Psoas muscle (tissue), 7 donors: ENCODE measurements at regions not wholly inside any gene's neighbourhood (a gene's known extent, or its start where the extent isn't known, plus 50 kb on each side); places are given as distances from the start of the nearest gene placed in this dataset.

ENCODE experiments used
- ATAC-seq, 4 donors: fragments of 200-7000 bp; cut with Tn5 transposase; one replicate each; pipeline ENCODE4 v1.9.1; 2020; ENCODE audit warnings: moderate library complexity in 3 of 4, mild to moderate bottlenecking in 2 of 4
- DNase-seq, 2 donors: peaks; one replicate each; pipeline ENCODE4 v3.0.0-alpha.2; 2020
- H3K27ac ChIP-seq: fragments of 200-600 bp; one replicate; pipeline ENCODE4 v1.8.0; 2022
- H3K27me3 ChIP-seq, 3 donors: fragments of 200-600 bp in 1 of 3; one replicate each; pipeline versions ENCODE4 v1.6.1 to v1.8.0; 2013 to 2022; ENCODE audit warnings: low read length in 2 of 3, mild to moderate bottlenecking in 2 of 3, moderate library complexity in 1 of 3; ENCODE audit not compliant: insufficient read depth in 3 of 3
- H3K36me3 ChIP-seq, 2 donors: fragments of 200-600 bp in 1 of 2; one replicate each; pipeline versions ENCODE4 v1.6.1 to v1.8.0; 2013 to 2022; ENCODE audit warnings: low read depth in 1 of 2, mild to moderate bottlenecking in 1 of 2, moderate library complexity in 1 of 2; ENCODE audit not compliant: insufficient read depth in 1 of 2
- H3K4me1 ChIP-seq: fragments of 200-600 bp; one replicate; pipeline ENCODE4 v1.8.0; 2022
- H3K4me3 ChIP-seq: fragments of 200-600 bp; one replicate; pipeline ENCODE4 v1.8.0; 2022; ENCODE audit warnings: mild to moderate bottlenecking
- H3K9me3 ChIP-seq: fragments of 200-600 bp; one replicate; pipeline ENCODE4 v1.8.0; 2022
- CTCF ChIP-seq: fragments of 200-600 bp; IDR thresholded peaks from one replicate; pipeline ENCODE4 v1.8.0; 2022; ENCODE audit warnings: antibody characterized with exemption
- WGBS, 3 donors: extraction: QIAGEN DNeasy Blood & Tissue Kit; methylation state at CpG; one replicate each; pipeline versions ENCODE4 v1.1.6 to v1.1.7; 2013; 5-methylcytosine and 5-hydroxymethylcytosine counted together
- intact Hi-C, 2 donors: fragments of 100-400 bp; cut with DNase I; formaldehyde crosslinking; loops; one replicate each; pipeline versions ENCODE4 v1.11.0 to v1.14.2; 2022
- donor health status: healthy with polysubstance abuse.
- donor health status: DM: no; HTN: no; CAD: no; lungs with moderate emphysema.
- donor health status: Bipolar disorder and iron deficiency.
- donor health status: healthy.
- donor health status: DM: yes; HTN: yes; CAD: no.
- donor health status: DM: no; HTN: no; CAD: no.
- donor health status: DM: yes; HTN: yes; CAD: no.

GRCh38 chr4:170425521-170426143 lies 335.9 kb upstream of the AADAT start:
- H3K27me3 ChIP-seq, result no peaks in the 10 kb centered on the region
- no peak overlapping the region for H3K4me3 ChIP-seq
- TF ChIP-seq CTCF, result no peak
- no peak for ATAC-seq
- WGBS, 3 donors, result 57 to 72% (median 69%) methylated on average over 5 of the region's 5 CpGs
- no peaks in the 10 kb centered on the region for H3K9me3 ChIP-seq
- H3K4me1 ChIP-seq, result no peaks in the 10 kb centered on the region
- no peaks in the 10 kb centered on the region for H3K36me3 ChIP-seq
- H3K27ac ChIP-seq, result no peak overlapping the region
- intact Hi-C loops, result no loop called here
- no peak for DNase-seq

GRCh38 chr4:170425040-170425439 lies 335.3 kb upstream of the AADAT start:
- no peaks in the 10 kb centered on the region for H3K36me3 ChIP-seq
- H3K4me1 ChIP-seq, result no peaks in the 10 kb centered on the region
- ATAC-seq (no peak), DNase-seq (no peak)
- H3K27me3 ChIP-seq, result no peaks in the 10 kb centered on the region
- intact Hi-C loops, result no loop called here
- WGBS, 3 donors, result 57 to 68% (median 59%) methylated on average over 1 of the region's 1 CpG
- H3K27ac ChIP-seq, result no peak overlapping the region
- no peaks in the 10 kb centered on the region for H3K9me3 ChIP-seq
- no peak for TF ChIP-seq CTCF
- no peak overlapping the region for H3K4me3 ChIP-seq

GRCh38 chr4:170423137-170423536 lies 333.4 kb upstream of the AADAT start:
- TF ChIP-seq CTCF, result no peak
- DNase-seq (no peak), ATAC-seq (no peak)
- Histone ChIP-seq H3K27ac (no peak overlapping the region), H3K36me3 (no peaks in the 10 kb centered on the region), H3K4me3 (no peak overlapping the region), H3K27me3 (no peaks in the 10 kb centered on the region), H3K4me1 (no peaks in the 10 kb centered on the region), H3K9me3 (peaks cover 8% of the 10 kb centered on the region)
- intact Hi-C loops, result no loop called here
- WGBS, 3 donors, result 70 to 82% (median 74%) methylated on average over 1 of the region's 1 CpG

- H3K9me3 ChIP-seq, result peaks cover 14% of the 10 kb centered on the region
- intact Hi-C loops, result no loop called here
- H3K27me3 ChIP-seq, result no peaks in the 10 kb centered on the region
- DNase-seq, result no peak
- TF ChIP-seq CTCF, result no peak
- WGBS, 3 donors, result 67 to 74% (median 72%) methylated on average over 7 of the region's 7 CpGs
- no peaks in the 10 kb centered on the region for H3K36me3 ChIP-seq
- no peak for ATAC-seq
- H3K27ac ChIP-seq, result no peak overlapping the region
- no peak overlapping the region for H3K4me3 ChIP-seq
- no peaks in the 10 kb centered on the region for H3K4me1 ChIP-seq
Observed at GRCh38 chr4:170420255-170420693, 330.5 kb upstream of the AADAT start.

- intact Hi-C loops, result no loop called here
- Histone ChIP-seq H3K9me3 (peaks cover 14% of the 10 kb centered on the region), H3K4me3 (no peak overlapping the region), H3K27ac (no peak overlapping the region), H3K4me1 (no peaks in the 10 kb centered on the region), H3K27me3 (no peaks in the 10 kb centered on the region), H3K36me3 (no peaks in the 10 kb centered on the region)
- ATAC-seq, result no peak
- TF ChIP-seq CTCF, result no peak
- no peak for DNase-seq
- WGBS, 3 donors, result 84 to 86% (median 85%) methylated on average over 4 of the region's 4 CpGs
Observed at GRCh38 chr4:170414961-170415360, 325.2 kb upstream of the AADAT start.
